KBM-7 (cell line): ENCODE measurements at regions not wholly inside any gene's neighbourhood (a gene's known extent, or its start where the extent isn't known, plus 50 kb on each side); places are given as distances from the start of the nearest gene placed in this dataset.

ENCODE experiments used
- DNase-seq: peaks from one replicate; pipeline ENCODE4 v3.0.0-alpha.2; 2015
- in situ Hi-C: fragments of 300-500 bp; cut with MboI; formaldehyde crosslinking; loops from 2 replicates; pipeline ENCODE4 v1.14.3; 2020; ENCODE audit warnings: low sequenced_read_pairs, low pct_unique_long_range_greater_than_20kb, mixed read lengths

GRCh38 chr4:41443340-41444079 is 94.4 kb upstream of the LIMCH1 start:
- in situ Hi-C loops = no loop called here
- DNase-seq = no peak

GRCh38 chr4:41446391-41446790 is 91.6 kb upstream of the LIMCH1 start:
- DNase-seq = no peak
- in situ Hi-C loops = no loop called here

- in situ Hi-C loops = no loop called here
- DNase-seq = no peak
Measured at GRCh38 chr4:41446981-41447725, 90.8 kb upstream of the LIMCH1 start.

GRCh38 chr4:41448934-41449333 is 89.0 kb upstream of the LIMCH1 start:
- no peak for DNase-seq
- in situ Hi-C loops = no loop called here

GRCh38 chr4:41451961-41452360 is 86.0 kb upstream of the LIMCH1 start:
- in situ Hi-C loops = no loop called here
- no peak for DNase-seq

GRCh38 chr4:41452484-41453225 is 85.3 kb upstream of the LIMCH1 start:
- in situ Hi-C loops = no loop called here
- no peak for DNase-seq

- DNase-seq = no peak
- in situ Hi-C loops = no loop called here
Measured at GRCh38 chr4:41454423-41454822, 83.5 kb upstream of the LIMCH1 start.

- DNase-seq = no peak
Measured at GRCh38 chr4:41455206-41455605, 82.8 kb upstream of the LIMCH1 start.

GRCh38 chr4:41456559-41457101 is 81.3 kb upstream of the LIMCH1 start:
- no peak for DNase-seq
- in situ Hi-C loops = no loop called here

More at GRCh38 chr4:41455206-41455605, 82.8 kb upstream of the LIMCH1 start:
- in situ Hi-C loops = no loop called here

- DNase-seq = no peak
- in situ Hi-C loops = no loop called here
Measured at GRCh38 chr4:41458689-41459088, 79.3 kb upstream of the LIMCH1 start.

GRCh38 chr4:41460641-41461040 is 77.3 kb upstream of the LIMCH1 start:
- in situ Hi-C loops = no loop called here
- DNase-seq = no peak

- DNase-seq = no peak
- in situ Hi-C loops = no loop called here
Measured at GRCh38 chr4:41461780-41462307, 76.1 kb upstream of the LIMCH1 start.

- no peak for DNase-seq
- in situ Hi-C loops = no loop called here
Measured at GRCh38 chr4:41465146-41465761, 72.7 kb upstream of the LIMCH1 start.

- DNase-seq = no peak
- in situ Hi-C loops = no loop called here
Measured at GRCh38 chr4:41466249-41466648, 71.7 kb upstream of the LIMCH1 start.

GRCh38 chr4:41468122-41468521 is 69.8 kb upstream of the LIMCH1 start:
- in situ Hi-C loops = no loop called here
- DNase-seq = no peak

GRCh38 chr4:41471126-41472071 is 66.6 kb upstream of the LIMCH1 start:
- in situ Hi-C loops = no loop called here
- DNase-seq = no peak

- in situ Hi-C loops = no loop called here
- DNase-seq = no peak
Measured at GRCh38 chr4:41472081-41472480, 65.9 kb upstream of the LIMCH1 start.

- in situ Hi-C loops = no loop called here
- DNase-seq = no peak
Measured at GRCh38 chr4:41473176-41473575, 64.8 kb upstream of the LIMCH1 start.
